Testis (tissue), 2 donors: ENCODE measurements at regions not wholly inside any gene's neighbourhood (a gene's known extent, or its start where the extent isn't known, plus 50 kb on each side); places are given as distances from the start of the nearest gene placed in this dataset.

Experiments
- DNase-seq: peaks from one replicate; pipeline ENCODE4 v3.0.0-alpha.2; 2019
- H3K27ac ChIP-seq, 2 donors: fragments of 200-600 bp; sonication (generic); one replicate each; pipeline ENCODE4 v1.5.1; 2019
- H3K27me3 ChIP-seq: fragments of 200-600 bp; sonication (generic); one replicate; pipeline ENCODE4 v1.5.1; 2019
- H3K36me3 ChIP-seq: fragments of 200-600 bp; sonication (generic); one replicate; pipeline ENCODE4 v1.5.1; 2017; ENCODE audit warnings: low read depth; ENCODE audit errors: missing control alignments
- H3K4me1 ChIP-seq: fragments of 200-600 bp; sonication (generic); one replicate; pipeline ENCODE4 v1.5.1; 2019
- H3K4me3 ChIP-seq, 2 donors: fragments of 200-600 bp; sonication (generic); one replicate each; pipeline ENCODE4 v1.5.1; 2017 to 2019
- H3K9me3 ChIP-seq: fragments of 200-600 bp; sonication (generic); one replicate; pipeline ENCODE4 v1.5.1; 2017
- CTCF ChIP-seq, 3 experiments: fragments of 450-650 bp in 2 of 3; fragments of 200-600 bp in 1 of 3; sonication (generic) in 1 of 3; IDR thresholded peaks; one replicate each; pipeline ENCODE4 v1.5.1; 2016 to 2019; ENCODE audit warnings: antibody characterized with exemption in 3 of 3, mild to moderate bottlenecking in 2 of 3, moderate library complexity in 1 of 3
- POLR2A ChIP-seq: fragments of 450-650 bp; IDR thresholded peaks from one replicate; pipeline ENCODE4 v1.6.1; 2017; ENCODE audit warnings: antibody characterized with exemption, mild to moderate bottlenecking, moderate library complexity
- WGBS, 2 donors: methylation state at CpG; one replicate each; pipeline ENCODE4 v1.1.5; 2018; 5-methylcytosine and 5-hydroxymethylcytosine counted together
- intact Hi-C: fragments of 100-400 bp; cut with DNase I; formaldehyde crosslinking; loops from one replicate; pipeline ENCODE4 v1.15.1; 2023; ENCODE audit warnings: low total_unique reads

DNA sequence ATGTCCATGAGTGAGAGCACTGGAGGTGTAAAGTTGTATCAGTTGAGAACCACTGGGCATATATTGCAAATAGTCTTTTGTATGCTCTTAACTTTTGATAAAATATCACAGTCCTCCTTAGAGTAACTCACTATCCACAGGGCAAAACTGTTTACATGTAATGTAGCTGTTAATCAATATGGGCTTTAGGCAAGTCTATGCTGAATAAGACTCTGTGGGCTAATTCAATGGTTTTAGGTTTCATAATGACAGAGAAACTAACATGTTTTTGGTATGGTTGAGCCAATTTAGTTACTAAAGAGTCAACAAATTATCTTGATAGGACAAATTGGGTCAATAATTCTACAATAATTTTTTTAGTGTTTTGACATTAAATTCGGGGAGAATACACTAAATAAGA is 1134.9 kb upstream of the FAM98A start:
- Histone ChIP-seq H3K27me3 (no peaks in the 10 kb centered on the region), H3K27ac (no peak overlapping the region), H3K9me3 (no peaks in the 10 kb centered on the region), H3K4me1 (no peaks in the 10 kb centered on the region), H3K4me3 (no peak overlapping the region), H3K36me3 (no peaks in the 10 kb centered on the region)
- intact Hi-C loops, result no loop called here
- DNase-seq, result no peak
- no peak for TF ChIP-seq CTCF (IDR thresholded peaks at IDR 0.05)
- TF ChIP-seq POLR2A, result no peak
- WGBS, 2 donors, result 82% methylated on average over 1 of the region's 1 CpG

DNA sequence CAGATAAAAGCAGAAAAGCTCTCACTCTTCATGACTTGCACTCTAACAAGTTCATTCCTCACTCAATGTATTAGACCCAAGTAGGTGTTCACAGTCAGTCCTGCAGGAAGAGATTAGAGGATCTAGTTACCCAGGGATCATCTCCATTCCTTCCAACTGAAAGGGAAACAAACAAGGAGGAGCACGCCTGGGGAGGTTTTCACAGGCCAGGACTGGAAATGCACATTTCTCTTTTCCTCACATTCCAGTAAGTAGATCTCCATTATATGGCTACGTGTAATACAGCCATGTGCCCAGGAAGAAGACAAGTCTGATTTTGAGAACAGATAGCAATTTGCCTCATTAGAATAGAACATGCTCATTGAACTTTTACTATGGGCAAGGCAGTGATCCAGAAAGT is 1132.2 kb upstream of the FAM98A start:
- H3K9me3 ChIP-seq, result no peaks in the 10 kb centered on the region
- 76 to 81% methylated on average over 2 of the region's 2 CpGs for WGBS, 2 donors
- no peak for TF ChIP-seq CTCF (IDR thresholded peaks at IDR 0.05)
- TF ChIP-seq POLR2A, result no peak
- H3K4me1 ChIP-seq, result no peaks in the 10 kb centered on the region
- no peak for DNase-seq
- no peak overlapping the region for H3K4me3 ChIP-seq
- no peak overlapping the region for H3K27ac ChIP-seq
- intact Hi-C loops, result no loop called here
- H3K27me3 ChIP-seq, result no peaks in the 10 kb centered on the region
- H3K36me3 ChIP-seq, result no peaks in the 10 kb centered on the region

DNA sequence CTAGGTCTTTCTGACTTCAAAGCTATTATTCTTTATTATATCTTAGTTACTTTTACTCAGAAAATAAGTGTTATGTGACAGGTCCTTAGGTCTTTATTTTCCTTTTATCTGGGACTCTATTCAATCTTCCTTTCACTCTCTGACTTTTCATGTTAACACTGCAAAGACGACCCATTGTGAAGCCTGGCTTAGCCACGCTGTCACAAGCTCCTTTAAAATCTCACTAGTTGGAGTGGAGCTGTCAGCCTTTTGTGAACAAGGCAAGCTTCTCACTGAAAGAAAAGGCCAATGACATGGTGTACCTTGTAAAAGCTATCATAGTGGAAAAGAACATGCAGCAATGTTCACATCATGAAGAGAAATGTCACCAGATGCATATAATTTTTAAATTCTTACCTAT is 1130.7 kb upstream of the FAM98A start:
- TF ChIP-seq POLR2A (no peak), CTCF (IDR thresholded peaks at IDR 0.05) (no peak)
- intact Hi-C loops, result no loop called here
- H3K36me3 ChIP-seq, result no peaks in the 10 kb centered on the region
- no peak overlapping the region for H3K27ac ChIP-seq
- DNase-seq, result no peak
- H3K4me1 ChIP-seq, result no peaks in the 10 kb centered on the region
- H3K9me3 ChIP-seq, result no peaks in the 10 kb centered on the region
- H3K4me3 ChIP-seq, result no peak overlapping the region
- WGBS, 2 donors, result 66 to 82% methylated on average over 2 of the region's 2 CpGs
- no peaks in the 10 kb centered on the region for H3K27me3 ChIP-seq

- intact Hi-C loops, result no loop called here
- no peaks in the 10 kb centered on the region for H3K36me3 ChIP-seq
- H3K4me3 ChIP-seq, result no peak overlapping the region
- no peaks in the 10 kb centered on the region for H3K4me1 ChIP-seq
- WGBS, 2 donors, result 57 to 70% methylated on average over 3 of the region's 3 CpGs
- H3K27me3 ChIP-seq, result no peaks in the 10 kb centered on the region
- no peaks in the 10 kb centered on the region for H3K9me3 ChIP-seq
- no peak for DNase-seq
- TF ChIP-seq POLR2A, result no peak
- TF ChIP-seq CTCF (IDR thresholded peaks at IDR 0.05), result no peak
- no peak overlapping the region for H3K27ac ChIP-seq
Observed at GRCh38 chr2:34724107-34724506, 1125.0 kb upstream of the FAM98A start.

DNA sequence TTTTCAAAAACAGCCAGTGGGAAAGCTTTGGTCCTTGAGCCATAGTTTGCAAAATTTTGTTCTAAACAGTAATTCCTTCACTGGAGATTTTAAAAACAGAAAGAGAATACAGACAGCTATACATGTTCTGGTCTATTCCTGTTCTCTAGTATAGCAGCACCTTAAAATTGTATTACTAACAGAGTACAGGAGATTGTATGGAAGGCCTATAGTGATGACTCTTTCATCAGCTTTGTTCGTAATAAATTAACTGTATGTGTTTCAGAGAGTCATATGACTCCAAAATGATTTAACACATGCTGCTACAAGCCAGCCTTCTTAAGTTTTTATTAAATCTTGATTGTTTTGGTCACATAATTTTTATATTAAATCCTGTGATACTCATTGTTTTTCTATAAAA is 1124.6 kb upstream of the FAM98A start:
- TF ChIP-seq POLR2A (no peak), CTCF (IDR thresholded peaks at IDR 0.05) (no peak)
- whole genome bisulfite sequencing, 2 donors, result 92 to 95% methylated on average over 1 of the region's 1 CpG
- H3K4me1 ChIP-seq, result no peaks in the 10 kb centered on the region
- no peak overlapping the region for H3K27ac ChIP-seq
- no peaks in the 10 kb centered on the region for H3K27me3 ChIP-seq
- H3K9me3 ChIP-seq, result no peaks in the 10 kb centered on the region
- no peak overlapping the region for H3K4me3 ChIP-seq
- no peak for DNase-seq
- intact Hi-C loops, result no loop called here
- no peaks in the 10 kb centered on the region for H3K36me3 ChIP-seq
